NCI-H2227 (cell line): ENCODE measurements at regions not wholly inside any gene's neighbourhood (a gene's known extent, or its start where the extent isn't known, plus 50 kb on each side); places are given as distances from the start of the nearest gene placed in this dataset.
"Not testable (repeated sequence)": the region's sequence is repeated elsewhere in the genome, so short reads cannot be mapped to it uniquely, and the experiment has no call there.

Source experiments
- DNase-seq: peaks from one replicate; lab custom pipeline; 2025; ENCODE audit not compliant: unreplicated experiment; lab: John Stamatoyannopoulos, UW

GRCh38 chr12:5305886-5306545, 125.9 kb upstream of the NTF3 start:
- DNase-seq, result no peak

- DNase-seq, result no peak
Measured at GRCh38 chr12:5307065-5307464, 124.8 kb upstream of the NTF3 start.

GRCh38 chr12:5308216-5308615, 123.7 kb upstream of the NTF3 start:
- no peak for DNase-seq

- no peak for DNase-seq
Measured at GRCh38 chr12:5308996-5309395, 122.9 kb upstream of the NTF3 start.

- DNase-seq, result no peak
Measured at GRCh38 chr12:5309654-5310053, 122.3 kb upstream of the NTF3 start.

- no peak for DNase-seq
Measured at GRCh38 chr12:5310151-5310550, 121.8 kb upstream of the NTF3 start.

GRCh38 chr12:5317556-5317955, 114.4 kb upstream of the NTF3 start:
- DNase-seq, result no peak

GRCh38 chr12:5318874-5319273, 113.0 kb upstream of the NTF3 start:
- DNase-seq, result no peak

GRCh38 chr12:5328669-5329517, 103.0 kb upstream of the NTF3 start:
- no peak for DNase-seq

- no peak for DNase-seq
Measured at GRCh38 chr12:5332551-5332950, 99.4 kb upstream of the NTF3 start.

GRCh38 chr12:5333096-5333495, 98.8 kb upstream of the NTF3 start:
- DNase-seq, result no peak

- DNase-seq, result no peak
Measured at GRCh38 chr12:5335069-5335468, 96.8 kb upstream of the NTF3 start.

- DNase-seq, result not testable (repeated sequence)
Measured at GRCh38 chr12:5341086-5341485, 90.8 kb upstream of the NTF3 start.

- no peak for DNase-seq
Measured at GRCh38 chr12:5343711-5344110, 88.2 kb upstream of the NTF3 start.

- DNase-seq, result no peak
Measured at GRCh38 chr12:5344131-5344530, 87.8 kb upstream of the NTF3 start.

GRCh38 chr12:5345534-5345933, 86.4 kb upstream of the NTF3 start:
- no peak for DNase-seq

- no peak for DNase-seq
Measured at GRCh38 chr12:5348057-5348456, 83.9 kb upstream of the NTF3 start.

GRCh38 chr12:5348491-5348890, 83.4 kb upstream of the NTF3 start:
- no peak for DNase-seq

- peak; percentile 67 for DNase-seq
Measured at GRCh38 chr12:5364036-5364770, 67.7 kb upstream of the NTF3 start.

GRCh38 chr12:5369298-5369697, 62.6 kb upstream of the NTF3 start:
- DNase-seq, result no peak

GRCh38 chr12:5371631-5372030, 60.3 kb upstream of the NTF3 start:
- no peak for DNase-seq

- no peak for DNase-seq
Measured at GRCh38 chr12:5374713-5375112, 57.2 kb upstream of the NTF3 start.
